K562 (cell line): ENCODE measurements at regions not wholly inside any gene's neighbourhood (a gene's known extent, or its start where the extent isn't known, plus 50 kb on each side); places are given as distances from the start of the nearest gene placed in this dataset.

Source experiments
- ATAC-seq: fragments of 200-7000 bp; cut with Tn5 transposase; 3 replicates; pipeline ENCODE4 v1.9.1; 2020; ENCODE audit warnings: moderate library complexity
- BruUV-seq: library from RNA; stranded (reverse); fragments of 400-500 nt; replicated peaks from 2 replicates; lab custom pipeline; 2021; lab: Mats Ljungman, UMichigan
- CTCF ChIA-PET: fragments of 300-600 bp; formaldehyde crosslinking; extraction: SDS; loops from one replicate; lab custom pipeline; 2021; ENCODE audit warnings: low intra/inter-chr PET ratio; lab: Yijun Ruan, JAX
- POLR2A ChIA-PET: fragments of 300-600, 350-650 bp; sonication (Branson Sonifier 250); formaldehyde crosslinking; extraction: SDS; loops from one replicate; lab custom pipeline; 2021; ENCODE audit warnings: antibody characterized with exemption, inconsistent platforms; lab: Yijun Ruan, JAX
- DNase-seq, 4 experiments: peaks; one replicate each; pipeline versions ENCODE4 v3.0.0 to v3.0.0-alpha.2; 2011 to 2018; ENCODE audit warnings: low spot score in 3 of 4, mixed read lengths in 3 of 4; ENCODE audit errors: extremely low read depth in 1 of 4
- FAIRE-seq: peaks from 2 replicates; lab custom pipeline; 2011; peaks lifted over from hg19 to GRCh38; lab: Jason Lieb, UNC
- H2AFZ ChIP-seq: 2 replicates; pipeline ENCODE4 v1.6.0; 2011; ENCODE audit warnings: low read depth, low read length, control low read depth, inconsistent platforms
- H3K27ac ChIP-seq: fragments of 200-600 bp; 3 replicates; pipeline ENCODE4 v1.8.0; 2011; ENCODE audit warnings: low read depth, mild to moderate bottlenecking, control low read depth, inconsistent platforms, low read length, moderate library complexity, mixed read lengths; ENCODE audit errors: extremely low read depth
- H3K27me3 ChIP-seq, 2 experiments: fragments of 300-600 bp in 1 of 2; 2 replicates in 1 of 2; 3 replicates in 1 of 2; pipeline versions ENCODE4 v1.6.0 to v1.8.0; 2011; ENCODE audit warnings: inconsistent platforms in 2 of 2, low read length in 2 of 2, mild to moderate bottlenecking in 1 of 2, mixed read lengths in 1 of 2, moderate library complexity in 1 of 2; ENCODE audit not compliant: control insufficient read depth in 2 of 2, insufficient read depth in 2 of 2
- H3K36me3 ChIP-seq: fragments of 300-600 bp; 3 replicates; pipeline ENCODE4 v1.8.0; 2011; ENCODE audit warnings: mild to moderate bottlenecking, low read length, inconsistent platforms; ENCODE audit not compliant: control insufficient read depth, insufficient read depth
- H3K4me1 ChIP-seq, 2 experiments: fragments of 200-600 bp in 1 of 2; replicated peaks in 1 of 2; 2 replicates in 1 of 2; 3 replicates in 1 of 2; pipeline versions ENCODE4 v1.5.1 to v1.8.0; 2011; ENCODE audit warnings: inconsistent platforms in 2 of 2, low read length in 2 of 2, mild to moderate bottlenecking in 1 of 2, mixed read lengths in 1 of 2, moderate library complexity in 1 of 2; ENCODE audit not compliant: control insufficient read depth in 2 of 2, insufficient read depth in 2 of 2
- H3K4me2 ChIP-seq: 2 replicates; pipeline ENCODE4 v1.6.1; 2011; ENCODE audit warnings: low read length, control low read depth, inconsistent platforms, mixed read lengths; ENCODE audit not compliant: insufficient read depth
- H3K4me3 ChIP-seq: fragments of 200-600 bp; sonication (generic), shearing (Covaris generic); 2 replicates; pipeline ENCODE4 v1.5.1; 2016; ENCODE audit warnings: control low read depth, inconsistent platforms
- H3K79me2 ChIP-seq: fragments of 200-600 bp; 3 replicates; pipeline ENCODE4 v1.8.0; 2011; ENCODE audit warnings: low read length, inconsistent platforms; ENCODE audit not compliant: control insufficient read depth, insufficient read depth
- H3K9ac ChIP-seq, 2 experiments: 2 replicates each; pipeline versions ENCODE4 v1.6.0 to v1.6.1; 2011; ENCODE audit warnings: low read depth in 2 of 2, low read length in 2 of 2, control low read depth in 1 of 2, inconsistent platforms in 1 of 2, mild to moderate bottlenecking in 1 of 2, mixed read lengths in 1 of 2; ENCODE audit not compliant: insufficient read depth in 1 of 2
- H3K9me1 ChIP-seq: one replicate; pipeline ENCODE4 v1.6.0; 2011; ENCODE audit warnings: inconsistent platforms, mild to moderate bottlenecking, low read length, moderate library complexity; ENCODE audit not compliant: control insufficient read depth, insufficient read depth
- H3K9me3 ChIP-seq: replicated peaks from 2 replicates; pipeline ENCODE4 v1.5.1; 2011; ENCODE audit warnings: low read depth, low read length, inconsistent platforms; ENCODE audit not compliant: control insufficient read depth, insufficient read depth
- H4K20me1 ChIP-seq: replicated peaks from 2 replicates; pipeline ENCODE4 v1.6.1; 2011; ENCODE audit warnings: low read length, inconsistent platforms, mixed read lengths; ENCODE audit not compliant: control insufficient read depth, insufficient read depth
- ARHGAP35 ChIP-seq: fragments of 450-650 bp; IDR thresholded peaks from 2 replicates; pipeline ENCODE4 v1.6.1; 2018; ENCODE audit not compliant: partially characterized antibody
- IFI16 ChIP-seq: fragments of 250-450 bp; sonication (Bioruptor Pico); IDR thresholded peaks from 2 replicates; pipeline ENCODE4 v2.1.2; 2022; ENCODE audit warnings: mild to moderate bottlenecking, inconsistent platforms
- PRDM10 ChIP-seq: fragments of 450-650 bp; IDR thresholded peaks from 2 replicates; pipeline ENCODE4 v1.6.1; 2018; ENCODE audit not compliant: partially characterized antibody
- ZBTB5 ChIP-seq: fragments of 450-650 bp; IDR thresholded peaks from 2 replicates; pipeline ENCODE4 v1.6.1; 2017; ENCODE audit warnings: antibody characterized with exemption
- ZNF165 ChIP-seq: fragments of 250-450 bp; sonication (Bioruptor Pico); IDR thresholded peaks from 2 replicates; pipeline ENCODE4 v1.4.0; 2020; ENCODE audit warnings: borderline replicate concordance
- ZNF174 ChIP-seq: fragments of 250-450 bp; sonication (Bioruptor Pico); IDR thresholded peaks from 2 replicates; pipeline ENCODE4 v1.4.0; 2020; ENCODE audit warnings: mild to moderate bottlenecking
- WGBS: fragments of 100-300 bp; shearing (Covaris generic); methylation state at CpG from one replicate; pipeline ENCODE4 v1.1.6; 2016; ENCODE audit warnings: low coverage, mixed read lengths; ENCODE audit not compliant: insufficient coverage; ENCODE audit errors: missing lambda C conversion rate; 5-methylcytosine and 5-hydroxymethylcytosine counted together
- in situ Hi-C: fragments of 300-500 bp; cut with MboI; formaldehyde crosslinking; loops from 4 replicates; pipeline ENCODE4 v1.15.0; 2018; ENCODE audit warnings: inconsistent platforms, mixed read lengths
- intact Hi-C: fragments of 100-400 bp; cut with micrococcal nuclease; formaldehyde crosslinking; loops from 2 replicates; pipeline ENCODE4 v1.14.2; 2022

- ChIA-PET CTCF (no interaction called here), POLR2A (no interaction called here)
- 0% methylated on average over 6 of the region's 6 CpGs for WGBS
- in situ Hi-C loops: no loop called here
- Histone ChIP-seq H3K27me3 (no peaks in the 10 kb centered on the region), H3K9ac (no peak overlapping the region), H3K4me3 (no peak overlapping the region), H3K9me3 (no peaks in the 10 kb centered on the region), H3K4me2 (no peak overlapping the region), H3K4me1 (no peaks in the 10 kb centered on the region), H3K9me1 (no peaks in the 10 kb centered on the region), H3K27ac (no peak overlapping the region), H2AFZ (no peak overlapping the region), H4K20me1 (no peaks in the 10 kb centered on the region), H3K36me3 (no peaks in the 10 kb centered on the region), H3K79me2 (no peaks in the 10 kb centered on the region)
- DNase-seq: no peak
- no peak for FAIRE-seq
- no TSS peak for BruUV-seq
- intact Hi-C loops: no loop called here
- no peak for ATAC-seq
- TF ChIP-seq ZBTB5: no peak
- no peak for TF ChIP-seq ARHGAP35
- no peak for TF ChIP-seq ZNF165 (CRISPR knock-in tag)
- TF ChIP-seq PRDM10: no peak
- no peak for TF ChIP-seq ZNF174 (CRISPR knock-in tag)
- TF ChIP-seq IFI16 (CRISPR knock-in tag): no peak
Observed at GRCh38 chr13:44112700-44113329, 233.1 kb downstream of the LACC1 start.
